C4-2B (cell line): ENCODE measurements at regions not wholly inside any gene's neighbourhood (a gene's known extent, or its start where the extent isn't known, plus 50 kb on each side); places are given as distances from the start of the nearest gene placed in this dataset.

Experiments
- ZFX ChIP-seq: fragments of 450-650 bp; IDR thresholded peaks from 2 replicates; pipeline ENCODE4 v1.6.1; 2017
- TF ChIP-seq, protein P1 (sequence below): fragments of 450-650 bp; conservative IDR thresholded peaks from 2 replicates; pipeline ENCODE4 v1.5.1; 2017; ENCODE audit warnings: mild to moderate bottlenecking

DNA sequence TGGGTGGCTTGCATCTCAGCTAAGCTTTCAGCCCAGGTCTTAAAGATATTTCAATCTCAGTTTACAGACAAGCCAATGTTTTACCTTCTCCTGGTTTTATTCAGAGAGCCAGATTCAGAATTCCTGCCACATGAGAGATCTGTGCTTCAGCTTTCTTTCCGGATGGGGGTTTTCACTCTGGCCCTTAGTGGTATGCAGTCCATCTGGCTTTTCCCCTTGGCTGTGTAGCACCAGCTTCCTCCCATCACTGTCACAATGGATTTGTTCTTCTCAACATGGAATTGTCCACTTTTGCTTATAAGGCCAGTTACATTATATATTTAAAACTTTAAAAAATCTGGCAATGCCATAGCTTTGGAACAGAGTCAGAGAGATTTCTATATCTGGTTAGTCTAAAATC, 303.9 kb downstream of the ETS1 start:
- TF ChIP-seq, protein P1, sequence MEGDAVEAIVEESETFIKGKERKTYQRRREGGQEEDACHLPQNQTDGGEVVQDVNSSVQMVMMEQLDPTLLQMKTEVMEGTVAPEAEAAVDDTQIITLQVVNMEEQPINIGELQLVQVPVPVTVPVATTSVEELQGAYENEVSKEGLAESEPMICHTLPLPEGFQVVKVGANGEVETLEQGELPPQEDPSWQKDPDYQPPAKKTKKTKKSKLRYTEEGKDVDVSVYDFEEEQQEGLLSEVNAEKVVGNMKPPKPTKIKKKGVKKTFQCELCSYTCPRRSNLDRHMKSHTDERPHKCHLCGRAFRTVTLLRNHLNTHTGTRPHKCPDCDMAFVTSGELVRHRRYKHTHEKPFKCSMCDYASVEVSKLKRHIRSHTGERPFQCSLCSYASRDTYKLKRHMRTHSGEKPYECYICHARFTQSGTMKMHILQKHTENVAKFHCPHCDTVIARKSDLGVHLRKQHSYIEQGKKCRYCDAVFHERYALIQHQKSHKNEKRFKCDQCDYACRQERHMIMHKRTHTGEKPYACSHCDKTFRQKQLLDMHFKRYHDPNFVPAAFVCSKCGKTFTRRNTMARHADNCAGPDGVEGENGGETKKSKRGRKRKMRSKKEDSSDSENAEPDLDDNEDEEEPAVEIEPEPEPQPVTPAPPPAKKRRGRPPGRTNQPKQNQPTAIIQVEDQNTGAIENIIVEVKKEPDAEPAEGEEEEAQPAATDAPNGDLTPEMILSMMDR: no peak
- no peak for TF ChIP-seq ZFX
